Neural progenitor cell (in vitro differentiated cells): ENCODE measurements at regions not wholly inside any gene's neighbourhood (a gene's known extent, or its start where the extent isn't known, plus 50 kb on each side); places are given as distances from the start of the nearest gene placed in this dataset.

ENCODE experiments used
- DNase-seq: peaks from one replicate; pipeline ENCODE4 v3.0.0-alpha.2; 2016; ENCODE audit warnings: low spot score
- H2AFZ ChIP-seq: fragments of 200-600 bp; sonication (generic); replicated peaks from 2 replicates; pipeline ENCODE4 v1.6.1; 2016; ENCODE audit warnings: antibody characterized with exemption
- H3F3A ChIP-seq: fragments of 200-600 bp; sonication (generic); 2 replicates; pipeline ENCODE4 v1.6.1; 2016; ENCODE audit warnings: antibody characterized with exemption, low read depth
- H3K27ac ChIP-seq: fragments of 200-600 bp; sonication (generic); 2 replicates; pipeline ENCODE4 v1.5.1; 2016; ENCODE audit warnings: mild to moderate bottlenecking
- H3K27me3 ChIP-seq: fragments of 200-600 bp; sonication (generic); 2 replicates; pipeline ENCODE4 v1.6.1; 2016; ENCODE audit warnings: mild to moderate bottlenecking, moderate library complexity
- H3K36me3 ChIP-seq: fragments of 200-600 bp; sonication (generic); 2 replicates; pipeline ENCODE4 v1.5.1; 2016
- H3K4me1 ChIP-seq: fragments of 200-600 bp; sonication (generic); 2 replicates; pipeline ENCODE4 v1.6.1; 2016; ENCODE audit warnings: mixed run types
- H3K4me2 ChIP-seq: fragments of 200-600 bp; sonication (generic); 2 replicates; pipeline ENCODE4 v1.6.1; 2016
- H3K4me3 ChIP-seq: fragments of 200-600 bp; sonication (generic); 2 replicates; pipeline ENCODE4 v1.5.1; 2016
- H3K79me2 ChIP-seq: fragments of 200-600 bp; sonication (generic); 2 replicates; pipeline ENCODE4 v1.6.1; 2016; ENCODE audit warnings: low read depth
- H3K9ac ChIP-seq: fragments of 200-600 bp; sonication (generic); 2 replicates; pipeline ENCODE4 v1.6.1; 2016
- H3K9me3 ChIP-seq: fragments of 200-600 bp; sonication (generic); 2 replicates; pipeline ENCODE4 v1.5.1; 2016; ENCODE audit warnings: low read depth
- H4K20me1 ChIP-seq: fragments of 200-600 bp; sonication (generic); 2 replicates; pipeline ENCODE4 v1.6.1; 2016; ENCODE audit warnings: low read depth
- H3K27ac Mint-ChIP-seq: 3 replicates; pipeline ENCODE4 v1.8.0; 2021; ENCODE audit warnings: mixed read lengths
- H3K27me3 Mint-ChIP-seq: 2 replicates; pipeline ENCODE4 v1.8.0; 2022; ENCODE audit warnings: low read depth, mild to moderate bottlenecking, inconsistent platforms, moderate library complexity, mixed read lengths; ENCODE audit not compliant: insufficient read depth
- H3K36me3 Mint-ChIP-seq: 3 replicates; pipeline ENCODE4 v1.8.0; 2021; ENCODE audit warnings: mixed read lengths
- H3K4me1 Mint-ChIP-seq: 3 replicates; pipeline ENCODE4 v1.8.0; 2021; ENCODE audit warnings: mixed read lengths
- H3K4me3 Mint-ChIP-seq: 3 replicates; pipeline ENCODE4 v1.8.0; 2021; ENCODE audit warnings: mild to moderate bottlenecking, moderate library complexity, mixed read lengths
- H3K9me3 Mint-ChIP-seq: 3 replicates; pipeline ENCODE4 v1.8.0; 2020; ENCODE audit warnings: mixed read lengths
- EZH2 ChIP-seq: fragments of 200-600 bp; sonication (generic); IDR thresholded peaks from 2 replicates; pipeline ENCODE4 v1.6.1; 2017; ENCODE audit warnings: antibody characterized with exemption, mild to moderate bottlenecking, moderate library complexity
- EZH2phosphoT487 ChIP-seq: fragments of 200-600 bp; sonication (generic); IDR thresholded peaks from 2 replicates; pipeline ENCODE4 v1.6.1; 2017; ENCODE audit warnings: antibody characterized with exemption
- TF ChIP-seq, protein P1 (sequence below): fragments of 200-600 bp; sonication (generic); IDR thresholded peaks from 2 replicates; pipeline ENCODE4 v1.5.1; 2017; ENCODE audit warnings: antibody characterized with exemption, mild to moderate bottlenecking

DNA sequence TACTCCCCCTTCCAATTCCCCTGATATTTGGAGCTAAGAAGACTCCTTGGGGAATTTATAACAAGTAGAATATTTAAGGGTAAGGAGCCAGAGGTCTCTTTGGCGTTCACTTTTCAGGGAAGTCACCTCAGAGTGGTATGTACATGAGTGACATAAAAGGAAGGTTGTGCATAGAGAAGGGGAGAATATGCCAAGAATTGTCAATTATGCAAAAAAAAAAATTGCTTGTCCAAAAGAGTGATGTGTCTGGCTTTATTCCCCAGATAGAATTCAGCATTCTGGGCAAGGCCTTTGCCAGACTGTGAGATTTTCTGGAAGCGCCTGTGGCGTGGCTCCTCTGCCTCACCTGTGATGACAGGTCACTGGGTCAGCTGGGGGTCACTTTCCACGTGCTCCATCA, 170.2 kb downstream of the MIAT start:
- no peak overlapping the region for H3K4me2 ChIP-seq
- no peaks in the 10 kb centered on the region for H3K27me3 ChIP-seq
- Mint-ChIP-seq H3K27me3 (peaks cover 2% of the 10 kb centered on the region), H3K4me3 (no peak overlapping the region), H3K4me1 (peaks cover 20% of the 10 kb centered on the region), H3K9me3 (no peaks in the 10 kb centered on the region), H3K36me3 (no peaks in the 10 kb centered on the region), H3K27ac (no peak overlapping the region)
- H3K9ac ChIP-seq = no peak overlapping the region
- peaks cover 13% of the 10 kb centered on the region for H3F3A ChIP-seq
- DNase-seq = no peak
- no peak overlapping the region for H3K27ac ChIP-seq
- H2AFZ ChIP-seq = no peak overlapping the region
- H3K36me3 ChIP-seq = no peaks in the 10 kb centered on the region
- TF ChIP-seq, protein P1, sequence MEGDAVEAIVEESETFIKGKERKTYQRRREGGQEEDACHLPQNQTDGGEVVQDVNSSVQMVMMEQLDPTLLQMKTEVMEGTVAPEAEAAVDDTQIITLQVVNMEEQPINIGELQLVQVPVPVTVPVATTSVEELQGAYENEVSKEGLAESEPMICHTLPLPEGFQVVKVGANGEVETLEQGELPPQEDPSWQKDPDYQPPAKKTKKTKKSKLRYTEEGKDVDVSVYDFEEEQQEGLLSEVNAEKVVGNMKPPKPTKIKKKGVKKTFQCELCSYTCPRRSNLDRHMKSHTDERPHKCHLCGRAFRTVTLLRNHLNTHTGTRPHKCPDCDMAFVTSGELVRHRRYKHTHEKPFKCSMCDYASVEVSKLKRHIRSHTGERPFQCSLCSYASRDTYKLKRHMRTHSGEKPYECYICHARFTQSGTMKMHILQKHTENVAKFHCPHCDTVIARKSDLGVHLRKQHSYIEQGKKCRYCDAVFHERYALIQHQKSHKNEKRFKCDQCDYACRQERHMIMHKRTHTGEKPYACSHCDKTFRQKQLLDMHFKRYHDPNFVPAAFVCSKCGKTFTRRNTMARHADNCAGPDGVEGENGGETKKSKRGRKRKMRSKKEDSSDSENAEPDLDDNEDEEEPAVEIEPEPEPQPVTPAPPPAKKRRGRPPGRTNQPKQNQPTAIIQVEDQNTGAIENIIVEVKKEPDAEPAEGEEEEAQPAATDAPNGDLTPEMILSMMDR = no peak
- TF ChIP-seq EZH2phosphoT487 = no peak
- TF ChIP-seq EZH2 = no peak
- no peak overlapping the region for H3K4me3 ChIP-seq
- H3K4me1 ChIP-seq = peaks cover 4% of the 10 kb centered on the region
- H4K20me1 ChIP-seq = no peaks in the 10 kb centered on the region
- H3K79me2 ChIP-seq = no peaks in the 10 kb centered on the region
- no peaks in the 10 kb centered on the region for H3K9me3 ChIP-seq

DNA sequence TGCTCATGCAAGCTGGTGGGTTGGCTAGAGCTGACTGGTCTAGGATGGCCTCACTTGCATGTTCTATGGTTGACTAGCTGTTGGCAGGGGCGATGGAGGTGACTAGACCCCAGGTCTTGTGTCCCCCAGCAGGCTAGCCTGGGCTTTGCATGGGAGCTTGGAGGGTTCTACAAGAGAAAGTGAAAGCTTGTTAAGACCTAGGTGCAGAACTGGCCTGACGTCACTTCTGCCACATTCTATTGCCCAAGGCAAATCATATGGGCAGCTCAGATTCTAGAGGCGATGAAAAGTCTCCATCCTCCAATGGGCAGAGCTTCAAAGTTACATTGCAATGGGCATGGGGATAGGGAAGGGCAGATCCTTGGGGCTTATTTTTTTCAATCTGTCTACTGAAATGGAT, 170.9 kb downstream of the MIAT start:
- no peak overlapping the region for H3K9ac ChIP-seq
- H3K36me3 ChIP-seq = no peaks in the 10 kb centered on the region
- TF ChIP-seq, protein P1 = no peak
- TF ChIP-seq EZH2phosphoT487 (no peak), EZH2 (no peak)
- no peak overlapping the region for H3K27ac ChIP-seq
- no peak for DNase-seq
- no peaks in the 10 kb centered on the region for H3K27me3 ChIP-seq
- no peaks in the 10 kb centered on the region for H3K9me3 ChIP-seq
- no peaks in the 10 kb centered on the region for H3K79me2 ChIP-seq
- peaks cover 8% of the 10 kb centered on the region for H3F3A ChIP-seq
- no peaks in the 10 kb centered on the region for H4K20me1 ChIP-seq
- peaks cover 17% of the 10 kb centered on the region for H3K4me1 Mint-ChIP-seq
- H3K27ac Mint-ChIP-seq = no peak overlapping the region
- no peak overlapping the region for H3K4me3 ChIP-seq
- H3K4me3 Mint-ChIP-seq = no peak overlapping the region
- H3K4me2 ChIP-seq = no peak overlapping the region
- no peak overlapping the region for H2AFZ ChIP-seq
- no peaks in the 10 kb centered on the region for H3K36me3 Mint-ChIP-seq
- H3K9me3 Mint-ChIP-seq = no peaks in the 10 kb centered on the region
- peaks cover 2% of the 10 kb centered on the region for H3K27me3 Mint-ChIP-seq
- peaks cover 4% of the 10 kb centered on the region for H3K4me1 ChIP-seq

DNA sequence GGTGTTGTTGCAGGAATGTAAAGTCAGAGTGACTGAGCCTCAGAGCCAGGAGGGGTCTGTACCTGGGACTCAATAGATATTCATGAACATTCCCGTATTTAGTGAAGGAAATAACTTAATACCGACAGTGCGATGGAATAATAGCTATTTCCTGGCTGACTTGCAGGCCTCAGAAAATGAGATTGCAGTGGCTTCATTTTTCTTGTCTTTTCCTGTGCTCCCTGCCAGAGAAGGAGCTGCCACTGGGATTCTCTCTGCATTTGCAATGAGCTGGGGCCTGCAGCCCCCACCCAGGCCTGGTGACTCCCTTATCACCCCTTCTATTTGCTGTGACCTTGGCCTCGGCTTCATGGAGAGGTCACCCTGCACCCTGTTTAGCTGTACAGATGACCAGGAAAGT, 173.4 kb downstream of the MIAT start:
- peaks cover 21% of the 10 kb centered on the region for H3K4me1 Mint-ChIP-seq
- no peaks in the 10 kb centered on the region for H3K36me3 Mint-ChIP-seq
- no peaks in the 10 kb centered on the region for H3F3A ChIP-seq
- H3K9me3 Mint-ChIP-seq = no peaks in the 10 kb centered on the region
- H3K79me2 ChIP-seq = no peaks in the 10 kb centered on the region
- H2AFZ ChIP-seq = no peak overlapping the region
- TF ChIP-seq EZH2phosphoT487 (no peak), EZH2 (no peak)
- TF ChIP-seq, protein P1 = no peak
- H3K27ac Mint-ChIP-seq = peak overlapping the region; percentile 36
- H3K4me3 Mint-ChIP-seq = no peak overlapping the region
- H3K27me3 ChIP-seq = no peaks in the 10 kb centered on the region
- no peak overlapping the region for H3K27ac ChIP-seq
- no peaks in the 10 kb centered on the region for H3K9me3 ChIP-seq
- H3K27me3 Mint-ChIP-seq = no peaks in the 10 kb centered on the region
- no peak for DNase-seq
- no peaks in the 10 kb centered on the region for H4K20me1 ChIP-seq
- no peak overlapping the region for H3K4me2 ChIP-seq
- peaks cover 2% of the 10 kb centered on the region for H3K4me1 ChIP-seq
- H3K36me3 ChIP-seq = no peaks in the 10 kb centered on the region
- H3K9ac ChIP-seq = no peak overlapping the region
- H3K4me3 ChIP-seq = no peak overlapping the region

DNA sequence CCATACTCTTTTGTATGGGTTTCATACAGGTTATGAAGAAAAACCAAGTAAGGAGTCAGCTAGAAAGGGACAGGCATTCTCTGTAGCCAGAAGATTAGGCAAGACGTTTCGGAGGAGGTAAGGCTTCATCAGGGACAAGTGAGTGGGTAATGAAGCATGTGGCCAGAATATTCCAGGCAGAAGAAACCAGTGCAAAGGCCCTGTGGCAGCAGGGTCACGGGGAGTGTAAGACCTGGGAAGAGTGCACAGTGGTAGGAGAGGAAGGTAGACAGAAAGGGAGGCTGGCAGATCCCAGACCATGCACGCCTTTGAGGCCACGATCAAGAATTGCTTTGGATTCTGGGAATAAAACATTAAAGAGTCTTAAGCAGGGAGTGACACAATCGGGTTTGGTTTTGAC, 177.6 kb downstream of the MIAT start:
- no peak overlapping the region for H3K4me2 ChIP-seq
- no peaks in the 10 kb centered on the region for H4K20me1 ChIP-seq
- no peaks in the 10 kb centered on the region for H3K27me3 Mint-ChIP-seq
- H3K4me1 Mint-ChIP-seq = peaks cover 25% of the 10 kb centered on the region
- TF ChIP-seq EZH2phosphoT487 (no peak), EZH2 (no peak)
- TF ChIP-seq, protein P1 = no peak
- H3K4me3 ChIP-seq = no peak overlapping the region
- H3K9ac ChIP-seq = no peak overlapping the region
- H3K9me3 Mint-ChIP-seq = no peaks in the 10 kb centered on the region
- no peak for DNase-seq
- H3K79me2 ChIP-seq = no peaks in the 10 kb centered on the region
- no peak overlapping the region for H3K4me3 Mint-ChIP-seq
- H2AFZ ChIP-seq = no peak overlapping the region
- no peaks in the 10 kb centered on the region for H3K36me3 Mint-ChIP-seq
- H3F3A ChIP-seq = peaks cover 8% of the 10 kb centered on the region
- H3K4me1 ChIP-seq = peaks cover 18% of the 10 kb centered on the region
- no peaks in the 10 kb centered on the region for H3K27me3 ChIP-seq
- H3K9me3 ChIP-seq = no peaks in the 10 kb centered on the region
- no peak overlapping the region for H3K27ac ChIP-seq
- no peak overlapping the region for H3K27ac Mint-ChIP-seq
- no peaks in the 10 kb centered on the region for H3K36me3 ChIP-seq
